ENCODE measurements at regions not wholly inside any gene's neighbourhood (a gene's known extent, or its start where the extent isn't known, plus 50 kb on each side); places are given as distances from the start of the nearest gene placed in this dataset.

DNA sequence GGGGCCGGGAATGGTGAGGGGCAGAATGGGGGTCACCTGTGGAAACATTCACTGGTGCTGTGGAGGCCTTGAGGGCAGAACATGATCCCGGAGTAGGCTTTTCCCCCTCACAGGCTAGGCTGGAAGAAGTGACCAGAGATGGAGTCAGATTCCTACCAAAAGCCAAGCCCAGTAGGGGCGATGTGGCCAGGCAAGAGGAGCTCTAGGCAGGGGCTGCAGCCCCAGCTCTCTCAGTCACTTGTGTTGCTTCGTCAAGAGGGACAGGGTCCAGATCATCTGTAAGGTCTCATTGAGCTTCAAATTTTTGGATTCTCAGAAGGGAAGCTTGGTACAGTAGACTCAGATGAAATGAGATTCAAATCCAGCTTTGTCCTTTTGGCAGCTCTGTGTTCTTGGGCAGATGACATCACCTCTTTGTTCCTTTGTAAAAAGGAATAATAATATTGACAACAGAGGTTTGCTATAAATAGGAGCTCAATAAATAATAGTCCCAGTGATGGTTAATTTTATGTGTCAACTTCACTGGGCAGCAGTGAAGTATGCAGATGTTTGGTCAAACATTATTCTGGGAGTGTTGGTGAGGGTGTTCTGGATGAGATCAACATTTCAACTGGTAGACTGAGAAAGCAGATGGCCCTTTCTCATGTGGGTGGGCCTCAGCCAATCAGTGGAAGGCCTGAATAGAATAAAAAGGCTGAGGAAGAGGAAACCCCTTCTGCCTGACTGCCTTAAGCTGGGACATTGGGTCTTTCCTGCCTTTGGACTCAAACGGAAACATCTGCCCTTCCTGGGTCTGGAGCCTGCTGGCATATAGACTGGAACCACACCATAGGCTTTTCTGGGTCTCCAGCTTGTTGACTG lies 324.7 kb upstream of the USP24 start:
- intact Hi-C loops (cut with micrococcal nuclease) = no loop called here
- Mint-ChIP-seq H3K36me3 (no peaks in the 10 kb centered on the region), H3K4me1 (peaks cover 25 to 26% of the 10 kb centered on the region in 2 donors)

DNA sequence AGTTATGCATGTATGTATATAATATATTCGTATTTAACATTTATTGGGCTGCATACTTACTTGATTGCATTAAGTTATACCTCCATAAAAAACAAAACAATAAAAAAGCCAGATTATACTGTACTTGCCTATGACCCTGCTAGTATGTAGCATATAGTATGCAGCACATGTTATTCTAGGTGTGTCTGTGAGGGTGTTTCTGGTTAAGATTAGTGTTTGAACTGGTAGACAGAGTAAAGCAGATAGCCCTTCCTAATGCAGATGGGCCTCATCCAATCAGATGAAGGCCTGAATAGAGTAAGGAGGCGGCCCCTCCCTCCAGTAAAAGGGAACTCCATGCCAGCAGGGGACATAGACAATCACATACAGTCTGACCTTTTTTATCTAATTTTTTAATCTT lies 323.3 kb upstream of the USP24 start:
- intact Hi-C loops (cut with micrococcal nuclease) = no loop called here
- H3K4me1 ChIP-seq (ENCODE audit: control insufficient read depth, insufficient read depth, low read length) = peaks cover 4% of the 10 kb centered on the region
- H3K27ac Mint-ChIP-seq = no peak overlapping the region
- H3K4me3 Mint-ChIP-seq = no peak overlapping the region
- H3K36me3 Mint-ChIP-seq = no peaks in the 10 kb centered on the region
- TF ChIP-seq, protein P1, sequence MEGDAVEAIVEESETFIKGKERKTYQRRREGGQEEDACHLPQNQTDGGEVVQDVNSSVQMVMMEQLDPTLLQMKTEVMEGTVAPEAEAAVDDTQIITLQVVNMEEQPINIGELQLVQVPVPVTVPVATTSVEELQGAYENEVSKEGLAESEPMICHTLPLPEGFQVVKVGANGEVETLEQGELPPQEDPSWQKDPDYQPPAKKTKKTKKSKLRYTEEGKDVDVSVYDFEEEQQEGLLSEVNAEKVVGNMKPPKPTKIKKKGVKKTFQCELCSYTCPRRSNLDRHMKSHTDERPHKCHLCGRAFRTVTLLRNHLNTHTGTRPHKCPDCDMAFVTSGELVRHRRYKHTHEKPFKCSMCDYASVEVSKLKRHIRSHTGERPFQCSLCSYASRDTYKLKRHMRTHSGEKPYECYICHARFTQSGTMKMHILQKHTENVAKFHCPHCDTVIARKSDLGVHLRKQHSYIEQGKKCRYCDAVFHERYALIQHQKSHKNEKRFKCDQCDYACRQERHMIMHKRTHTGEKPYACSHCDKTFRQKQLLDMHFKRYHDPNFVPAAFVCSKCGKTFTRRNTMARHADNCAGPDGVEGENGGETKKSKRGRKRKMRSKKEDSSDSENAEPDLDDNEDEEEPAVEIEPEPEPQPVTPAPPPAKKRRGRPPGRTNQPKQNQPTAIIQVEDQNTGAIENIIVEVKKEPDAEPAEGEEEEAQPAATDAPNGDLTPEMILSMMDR (IDR thresholded peaks at IDR 0.05) = no peak
- DNase-seq = no peak
- no peaks in the 10 kb centered on the region for H3K36me3 ChIP-seq (ENCODE audit: control insufficient read depth, insufficient read depth, low read length)
- H3K4me1 Mint-ChIP-seq = peaks cover 25 to 26% of the 10 kb centered on the region in 2 donors
- no peaks in the 10 kb centered on the region for H3K27me3 Mint-ChIP-seq (ENCODE audit: low read depth in 2 of 2)
- no peak overlapping the region for H3K27ac ChIP-seq (ENCODE audit: low read length)
- H3K9me3 Mint-ChIP-seq = no peaks in the 10 kb centered on the region
- ATAC-seq = no peak
- H3K27me3 ChIP-seq (ENCODE audit: control insufficient read depth, insufficient read depth, low read length) = no peaks in the 10 kb centered on the region
- no peak overlapping the region for H3K4me3 ChIP-seq (ENCODE audit: low read length)
- WGBS (ENCODE audit: insufficient coverage) = no CpG with 5 or more reads among the region's 2 CpGs
- H3K9me3 ChIP-seq (ENCODE audit: control insufficient read depth, insufficient read depth, low read length) = no peaks in the 10 kb centered on the region

More for the DNA sequence above, 324.7 kb upstream of the USP24 start:
- Histone ChIP-seq H3K27ac (ENCODE audit: low read length) (no peak overlapping the region), H3K4me3 (ENCODE audit: low read length) (no peak overlapping the region), H3K4me1 (ENCODE audit: control insufficient read depth, insufficient read depth, low read length) (peaks cover 4% of the 10 kb centered on the region), H3K27me3 (ENCODE audit: control insufficient read depth, insufficient read depth, low read length) (no peaks in the 10 kb centered on the region), H3K36me3 (ENCODE audit: control insufficient read depth, insufficient read depth, low read length) (no peaks in the 10 kb centered on the region), H3K9me3 (ENCODE audit: control insufficient read depth, insufficient read depth, low read length) (no peaks in the 10 kb centered on the region)
- 77% methylated on average over 5 of the region's 5 CpGs for WGBS (ENCODE audit: insufficient coverage)
- Mint-ChIP-seq H3K27me3 (ENCODE audit: low read depth in 2 of 2) (peaks cover 0 to 2% of the 10 kb centered on the region in 2 donors), H3K4me3 (no peak overlapping the region), H3K27ac (no peak overlapping the region), H3K9me3 (no peaks in the 10 kb centered on the region)
- ATAC-seq = no peak
- TF ChIP-seq, protein P1 (IDR thresholded peaks at IDR 0.05) = no peak
- DNase-seq = no peak

DNA sequence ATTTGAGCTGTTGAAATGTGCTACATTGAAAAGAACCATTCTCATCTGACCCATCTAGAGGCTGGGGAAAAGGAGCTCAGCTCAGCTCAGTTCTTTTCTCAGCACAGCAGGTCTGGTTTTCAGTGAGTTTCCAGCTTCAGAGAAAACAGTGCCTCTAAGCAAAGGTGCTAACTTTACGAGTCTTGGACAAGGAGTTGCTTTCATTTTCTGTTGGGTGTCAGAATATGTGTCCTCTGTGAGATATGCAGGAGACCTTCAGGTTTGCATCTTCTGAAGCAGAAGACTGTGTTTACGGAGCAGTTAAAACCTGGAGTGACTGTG lies 321.3 kb upstream of the USP24 start:
- 46% methylated on average over 2 of the region's 2 CpGs for WGBS (ENCODE audit: insufficient coverage)
- H3K4me1 ChIP-seq (ENCODE audit: control insufficient read depth, insufficient read depth, low read length) = peaks cover 4% of the 10 kb centered on the region
- ATAC-seq (peak; percentile 74 to 85 (median 82)), DNase-seq (no peak)
- no peak overlapping the region for H3K4me3 ChIP-seq (ENCODE audit: low read length)
- H3K27ac ChIP-seq (ENCODE audit: low read length) = peak overlapping the region; percentile 88
- no peaks in the 10 kb centered on the region for H3K27me3 Mint-ChIP-seq (ENCODE audit: low read depth in 2 of 2)
- no peaks in the 10 kb centered on the region for H3K36me3 Mint-ChIP-seq
- H3K4me3 Mint-ChIP-seq = peak overlapping the region; percentile 71
- no peaks in the 10 kb centered on the region for H3K9me3 ChIP-seq (ENCODE audit: control insufficient read depth, insufficient read depth, low read length)
- H3K27ac Mint-ChIP-seq = peak overlapping the region; percentile 84 to 89
- no peaks in the 10 kb centered on the region for H3K9me3 Mint-ChIP-seq
- H3K4me1 Mint-ChIP-seq = peaks cover 25 to 26% of the 10 kb centered on the region in 2 donors
- no peaks in the 10 kb centered on the region for H3K36me3 ChIP-seq (ENCODE audit: control insufficient read depth, insufficient read depth, low read length)
- H3K27me3 ChIP-seq (ENCODE audit: control insufficient read depth, insufficient read depth, low read length) = no peaks in the 10 kb centered on the region
- TF ChIP-seq, protein P1 (IDR thresholded peaks at IDR 0.05) = no peak
- intact Hi-C loops (cut with micrococcal nuclease) = no loop called here
